Activated CD4-positive, alpha-beta T cell treated with anti-CD3 and anti-CD28 coated beads, Interleukin-10, Interleukin-2, amounts not matched to agents 100 ng/mL and 50 ng/mL, durations not matched to agents 16 hours and 8 hours (primary cell): ENCODE measurements at regions not wholly inside any gene's neighbourhood (a gene's known extent, or its start where the extent isn't known, plus 50 kb on each side); places are given as distances from the start of the nearest gene placed in this dataset.

Source experiments
- DNase-seq: peaks from one replicate; pipeline ENCODE4 v3.0.0-alpha.2; 2020

GRCh38 chr14:98368916-98369315, 903.1 kb downstream of the BCL11B start:
- DNase-seq = no peak

GRCh38 chr14:98369344-98369743, 902.7 kb downstream of the BCL11B start:
- DNase-seq = no peak

GRCh38 chr14:98370352-98370751, 901.6 kb downstream of the BCL11B start:
- DNase-seq = no peak

- no peak for DNase-seq
Measured at GRCh38 chr14:98371141-98371540, 900.9 kb downstream of the BCL11B start.

DNA sequence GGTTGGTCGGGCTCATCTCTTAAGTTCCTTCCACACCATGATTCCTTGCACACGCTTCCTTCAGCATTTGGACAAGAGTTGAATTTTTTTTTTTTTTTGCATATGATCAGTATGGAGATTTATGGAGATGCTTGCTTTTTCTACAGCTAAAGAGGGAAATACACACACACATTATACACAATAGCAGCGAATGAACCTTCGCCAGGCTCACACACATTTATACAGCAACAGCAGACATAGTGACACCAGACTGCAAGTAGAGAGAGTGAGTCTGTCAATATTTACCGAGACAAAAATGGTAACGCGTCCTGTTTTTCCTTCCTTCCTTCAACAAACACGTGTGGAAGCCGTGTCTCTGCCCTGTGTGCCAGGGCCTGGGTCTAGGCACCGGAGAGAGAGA, 897.9 kb downstream of the BCL11B start:
- DNase-seq = no peak

GRCh38 chr14:98375566-98375965, 896.4 kb downstream of the BCL11B start:
- no peak for DNase-seq

DNA sequence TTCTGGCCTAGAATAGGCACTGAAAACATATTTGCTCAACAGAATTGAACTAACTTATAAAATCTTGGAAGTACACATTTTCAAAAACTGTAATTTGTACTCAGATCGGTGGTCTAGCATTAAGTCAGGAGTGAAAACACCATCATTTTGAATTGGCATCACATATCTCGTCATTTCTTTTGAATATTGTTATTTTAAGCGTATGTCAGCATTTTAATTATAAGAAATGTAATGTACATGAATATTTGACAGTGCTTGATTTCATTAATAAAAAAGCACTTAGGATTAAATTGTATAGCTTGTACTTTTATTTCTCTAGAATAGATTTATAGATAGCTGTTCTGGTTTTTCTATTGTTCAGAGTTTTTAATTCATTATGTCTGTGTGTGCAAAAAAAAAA, 892.2 kb downstream of the BCL11B start:
- DNase-seq = no peak

GRCh38 chr14:98382662-98383061, 889.3 kb downstream of the BCL11B start:
- DNase-seq = no peak

GRCh38 chr14:98385851-98386250, 886.1 kb downstream of the BCL11B start:
- no peak for DNase-seq

DNA sequence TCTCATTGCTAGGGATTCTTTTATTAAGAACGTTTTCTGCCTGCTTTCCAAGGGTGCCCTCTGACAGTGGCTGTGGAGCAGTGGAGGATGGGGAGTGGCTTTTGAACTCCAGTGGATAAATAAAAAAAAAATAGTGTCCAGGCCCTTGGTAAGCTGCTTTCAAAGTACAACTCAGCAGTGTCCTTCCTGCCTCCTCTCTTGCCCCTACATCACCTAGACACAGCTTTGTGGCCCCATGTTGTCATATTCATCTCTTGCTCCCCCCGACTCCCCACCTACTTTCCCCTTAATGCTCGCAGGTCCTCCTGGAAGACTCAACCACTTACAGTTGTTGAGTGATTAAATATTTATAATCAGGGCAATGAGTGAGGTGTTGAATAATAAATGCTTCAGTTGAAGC, 880.9 kb downstream of the BCL11B start:
- DNase-seq = no peak

- DNase-seq = no peak
Measured at GRCh38 chr14:98393527-98393926, 878.5 kb downstream of the BCL11B start.

DNA sequence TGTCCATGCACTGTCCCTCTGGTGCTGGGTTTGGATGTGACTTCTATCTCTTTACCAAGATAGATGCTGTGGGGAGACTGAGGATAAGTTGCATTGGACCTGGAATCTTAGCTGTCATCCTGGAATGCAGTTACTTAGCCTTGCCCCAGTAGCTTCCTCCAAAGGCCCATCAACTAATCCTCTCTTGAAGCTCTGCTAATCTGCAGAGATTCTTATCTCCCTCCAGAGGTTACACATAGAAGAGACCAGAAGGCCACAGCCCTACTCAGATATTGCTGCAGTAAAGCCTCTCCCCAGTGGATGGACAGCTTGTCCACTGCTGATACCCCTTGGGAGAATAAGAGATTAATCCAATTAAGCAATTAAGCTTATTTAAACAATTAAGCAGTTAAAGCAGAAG, 867.2 kb downstream of the BCL11B start:
- DNase-seq = no peak

DNA sequence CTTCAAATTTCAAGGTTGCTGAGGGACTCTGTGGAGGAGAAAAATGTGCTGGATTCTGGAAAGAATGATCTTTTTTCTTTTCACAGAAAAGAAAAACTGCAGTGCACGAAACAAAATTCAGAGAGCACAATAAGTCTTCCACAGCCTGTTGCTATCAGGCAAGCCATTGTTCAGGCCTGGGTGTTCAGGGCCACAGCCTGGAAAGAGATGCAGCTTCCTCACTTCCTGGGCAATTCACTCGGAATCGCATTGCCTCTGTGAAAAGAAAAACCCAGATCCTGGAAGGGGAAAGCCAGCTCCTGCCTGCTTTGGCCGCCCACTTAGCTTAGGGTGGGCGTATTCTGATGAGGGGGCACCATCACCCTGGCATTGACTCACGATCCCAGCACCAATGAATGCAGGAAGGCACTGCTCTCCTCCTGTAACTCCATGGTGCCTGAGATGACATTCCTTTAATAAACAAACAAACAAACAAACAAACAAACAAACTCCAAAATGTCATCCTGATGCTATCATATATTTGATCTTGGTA, 863.9 kb downstream of the BCL11B start:
- DNase-seq = no peak

- DNase-seq = peak; percentile 3
Measured at GRCh38 chr14:98408713-98409112, 863.3 kb downstream of the BCL11B start.

GRCh38 chr14:98411154-98411553, 860.8 kb downstream of the BCL11B start:
- DNase-seq = no peak

GRCh38 chr14:98412431-98412830, 859.6 kb downstream of the BCL11B start:
- no peak for DNase-seq

DNA sequence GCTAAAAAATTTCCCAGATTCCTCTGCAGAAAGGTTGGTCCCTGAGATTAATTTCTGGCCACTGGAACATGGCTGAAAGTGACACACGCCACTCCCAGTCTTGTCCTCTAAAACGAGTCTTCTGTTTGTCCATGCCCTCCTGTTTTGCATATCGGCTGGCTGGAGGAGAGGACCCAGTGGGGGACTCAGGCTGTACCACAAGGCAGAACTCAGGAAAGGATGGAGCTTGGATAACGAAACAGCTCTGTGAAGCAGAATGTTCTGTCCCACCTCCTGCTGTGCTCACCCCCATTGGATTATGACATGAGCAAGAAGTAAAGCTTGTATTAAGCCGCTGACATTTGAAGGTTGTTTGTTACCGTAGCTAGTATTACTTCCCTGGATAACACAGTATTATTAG, 856.2 kb downstream of the BCL11B start:
- no peak for DNase-seq

- no peak for DNase-seq
Measured at GRCh38 chr14:98417001-98417400, 855.0 kb downstream of the BCL11B start.

DNA sequence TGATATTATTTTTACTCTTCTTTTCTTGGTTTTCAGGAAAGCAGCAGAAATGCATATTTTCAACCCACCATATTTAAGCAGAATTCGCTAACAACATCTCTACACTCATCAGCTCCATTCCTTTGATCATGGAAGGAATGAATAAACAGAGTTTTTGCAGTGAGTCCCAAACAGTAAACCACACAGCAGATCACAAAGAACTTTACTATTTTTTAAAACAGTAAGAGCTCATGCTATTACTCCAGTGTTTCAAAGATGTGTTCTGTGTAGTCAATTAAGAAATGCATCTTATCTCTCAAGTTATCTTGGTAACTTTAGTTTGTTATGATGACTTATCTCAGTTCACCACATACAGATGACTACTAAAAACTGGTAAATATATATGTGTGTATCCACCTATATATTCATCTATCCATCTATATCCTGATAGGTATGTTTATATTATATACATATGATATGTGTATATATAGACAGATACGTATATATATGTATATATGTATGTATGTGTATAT, 843.5 kb downstream of the BCL11B start:
- no peak for DNase-seq

DNA sequence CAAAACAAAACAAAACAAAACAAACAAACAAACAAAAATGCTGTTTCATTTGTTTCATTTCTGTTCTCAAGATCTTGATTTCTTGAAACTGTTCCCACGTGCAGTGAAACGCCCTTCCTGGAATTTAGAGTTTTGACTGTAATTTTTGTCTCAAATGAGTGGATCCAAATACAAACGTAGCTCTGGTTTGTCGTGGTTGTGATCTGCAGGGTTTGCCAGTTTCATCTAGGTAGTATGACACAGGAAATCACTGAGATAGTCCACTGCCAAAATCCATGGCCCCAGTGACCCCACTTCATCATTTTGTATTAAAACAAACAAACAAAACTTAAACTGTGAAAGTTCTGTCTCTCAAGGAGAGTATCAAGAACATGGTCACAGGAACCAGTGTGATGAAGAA, 838.6 kb downstream of the BCL11B start:
- peak; percentile 22 for DNase-seq

- no peak for DNase-seq
Measured at GRCh38 chr14:98437113-98437512, 834.9 kb downstream of the BCL11B start.

- DNase-seq = no peak
Measured at GRCh38 chr14:98444077-98444476, 827.9 kb downstream of the BCL11B start.

- no peak for DNase-seq
Measured at GRCh38 chr14:98445718-98446117, 826.3 kb downstream of the BCL11B start.

- DNase-seq = no peak
Measured at GRCh38 chr14:98446508-98446907, 825.5 kb downstream of the BCL11B start.

GRCh38 chr14:98456231-98456630, 815.8 kb downstream of the BCL11B start:
- no peak for DNase-seq

- DNase-seq = no peak
Measured at GRCh38 chr14:98458702-98459101, 813.3 kb downstream of the BCL11B start.
